B cell (primary cell): ENCODE measurements at regions not wholly inside any gene's neighbourhood (a gene's known extent, or its start where the extent isn't known, plus 50 kb on each side); places are given as distances from the start of the nearest gene placed in this dataset.

Source experiments
- ATAC-seq: fragments of 200-7000 bp; cut with Tn5 transposase; one replicate; pipeline ENCODE4 v1.10.0; 2021; ENCODE audit warnings: low read depth, mild to moderate bottlenecking, moderate number of reproducible peaks, moderate library complexity
- CTCF ChIA-PET: fragments of 350-600 bp; sonication (Branson Sonifier 250); formaldehyde crosslinking; loops from one replicate; lab custom pipeline; 2021; ENCODE audit warnings: antibody characterized with exemption, inconsistent platforms; lab: Charles Lee
- POLR2A ChIA-PET: fragments of 350-600 bp; sonication (Branson Sonifier 250); formaldehyde crosslinking; loops from one replicate; lab custom pipeline; 2021; ENCODE audit warnings: antibody characterized with exemption; lab: Charles Lee
- DNase-seq: peaks from one replicate; pipeline ENCODE4 v3.0.0; 2013
- H2AFZ ChIP-seq: 2 replicates; pipeline ENCODE4 v1.6.1; 2012; ENCODE audit warnings: mild to moderate bottlenecking, low read depth, low read length; ENCODE audit not compliant: insufficient read depth, poor library complexity, severe bottlenecking
- H3K27ac ChIP-seq, 2 donors: 1 replicate in 1 of 2; 2 replicates in 1 of 2; pipeline ENCODE4 v1.5.1; 2012 to 2013; ENCODE audit warnings: low read length in 2 of 2, mild to moderate bottlenecking in 2 of 2, moderate library complexity in 1 of 2
- H3K27me3 ChIP-seq, 4 experiments: fragments of 200-600 bp in 1 of 4; sonication (generic) in 1 of 4; replicated peaks in 1 of 4; 1 replicate in 2 of 4; 2 replicates in 2 of 4; pipeline versions ENCODE4 v1.6.1 to v1.7.0; 2013 to 2016; ENCODE audit warnings: low read length in 3 of 4, mild to moderate bottlenecking in 2 of 4, mixed read lengths in 1 of 4, moderate library complexity in 1 of 4; ENCODE audit not compliant: insufficient read depth in 4 of 4, control insufficient read depth in 3 of 4; ENCODE audit errors: control extremely low read depth in 1 of 4
- H3K36me3 ChIP-seq, 2 experiments: replicated peaks in 1 of 2; 1 replicate in 1 of 2; 2 replicates in 1 of 2; pipeline versions ENCODE4 v1.6.1 to v1.7.1; 2013; ENCODE audit warnings: low read length in 1 of 2; ENCODE audit not compliant: insufficient read depth in 2 of 2, control insufficient read depth in 1 of 2; ENCODE audit errors: control extremely low read depth in 1 of 2, extremely low read depth in 1 of 2
- H3K4me1 ChIP-seq, 2 donors: fragments of 200-600 bp in 1 of 2; sonication (generic) in 1 of 2; 1 replicate in 1 of 2; 2 replicates in 1 of 2; pipeline versions ENCODE4 v1.5.1 to v1.6.1; 2013 to 2017; ENCODE audit warnings: low read length in 2 of 2; ENCODE audit not compliant: control insufficient read depth in 2 of 2, insufficient read depth in 2 of 2
- H3K4me2 ChIP-seq: replicated peaks from 2 replicates; pipeline ENCODE3; 2012; ENCODE audit warnings: mild to moderate bottlenecking, low read depth, low read length; ENCODE audit not compliant: poor library complexity, severe bottlenecking
- H3K4me3 ChIP-seq, 5 experiments: fragments of 200-600 bp in 1 of 5; sonication (generic) in 1 of 5; 1 replicate in 3 of 5; 2 replicates in 2 of 5; pipeline versions ENCODE4 v1.5.1 to v1.7.0; 2011 to 2016; ENCODE audit warnings: low read length in 4 of 5, mild to moderate bottlenecking in 4 of 5, low read depth in 2 of 5, control low read depth in 1 of 5, moderate library complexity in 1 of 5; ENCODE audit not compliant: insufficient read depth in 1 of 5; ENCODE audit errors: control extremely low read depth in 1 of 5, extremely low read depth in 1 of 5
- H3K79me2 ChIP-seq: fragments of 200-600 bp; sonication (generic); one replicate; pipeline ENCODE4 v1.6.0; 2016; ENCODE audit warnings: low read length; ENCODE audit not compliant: control insufficient read depth, insufficient read depth
- H3K9ac ChIP-seq: fragments of 200-600 bp; sonication (generic); 2 replicates; pipeline ENCODE4 v1.6.1; 2017; ENCODE audit warnings: mild to moderate bottlenecking, low read length, moderate library complexity
- H3K9me3 ChIP-seq, 3 donors: one replicate each; pipeline versions ENCODE4 v1.6.1 to v1.7.1; 2013; ENCODE audit warnings: low read length in 2 of 3; ENCODE audit not compliant: control insufficient read depth in 2 of 3, insufficient read depth in 1 of 3; ENCODE audit errors: control extremely low read depth in 1 of 3
- H4K20me1 ChIP-seq: 2 replicates; pipeline ENCODE4 v1.6.0; 2012; ENCODE audit warnings: mild to moderate bottlenecking, low read length; ENCODE audit not compliant: insufficient read depth, control insufficient read depth, poor library complexity, severe bottlenecking
- H3K27ac Mint-ChIP-seq: one replicate; pipeline ENCODE4 v1.8.0; 2021; ENCODE audit warnings: mixed read lengths
- H3K27me3 Mint-ChIP-seq: one replicate; pipeline ENCODE4 v1.8.0; 2021; ENCODE audit warnings: mixed read lengths
- H3K4me1 Mint-ChIP-seq: one replicate; pipeline ENCODE4 v1.8.0; 2021; ENCODE audit warnings: mixed read lengths
- H3K4me3 Mint-ChIP-seq: one replicate; pipeline ENCODE4 v1.8.0; 2021; ENCODE audit warnings: mixed read lengths
- H3K9me3 Mint-ChIP-seq: one replicate; pipeline ENCODE4 v1.8.0; 2022; ENCODE audit warnings: mixed read lengths; ENCODE audit not compliant: insufficient read depth
- EZH2 ChIP-seq: IDR thresholded peaks from 2 replicates; pipeline ENCODE4 v1.6.1; 2012; ENCODE audit warnings: borderline replicate concordance, low read depth, mild to moderate bottlenecking, moderate library complexity, low read length; ENCODE audit not compliant: insufficient read depth, poor library complexity, severe bottlenecking
- WGBS: methylation state at CpG from one replicate; pipeline ENCODE4 v1.1.5; 2013; ENCODE audit warnings: missing lambda C conversion rate; ENCODE audit not compliant: insufficient coverage; 5-methylcytosine and 5-hydroxymethylcytosine counted together
- intact Hi-C: fragments of 100-400 bp; cut with micrococcal nuclease; formaldehyde crosslinking; loops from one replicate; pipeline ENCODE4 v1.10.0; 2022
- TF ChIP-seq, protein P1 (sequence below): fragments of 200-600 bp; IDR thresholded peaks from one replicate; pipeline ENCODE4 v1.8.0; 2022; ENCODE audit warnings: antibody characterized with exemption, mild to moderate bottlenecking

DNA sequence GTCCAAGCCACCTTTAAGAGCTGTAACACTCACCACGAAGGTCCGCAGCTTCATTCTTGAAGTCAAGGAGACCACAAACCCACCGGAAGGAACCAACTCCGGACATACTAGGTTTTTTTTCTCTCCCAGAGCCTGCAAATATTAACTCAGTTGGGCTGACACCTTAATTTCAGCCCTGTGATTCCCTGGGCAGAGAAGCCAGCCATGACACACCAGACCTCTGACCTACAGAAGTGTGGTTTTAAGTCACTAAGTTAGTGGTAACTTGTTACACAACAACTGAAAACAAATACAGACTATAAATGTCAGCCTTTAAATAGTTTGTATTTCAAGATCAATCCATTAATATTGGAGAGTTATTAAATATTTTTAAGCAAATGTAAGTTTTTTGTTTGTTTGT, 855.1 kb downstream of the TMEM182 start:
- Histone ChIP-seq H3K36me3 (no peaks in the 10 kb centered on the region), H3K4me2 (no peak overlapping the region), H3K27me3 (no peaks in the 10 kb centered on the region), H3K4me1 (no peaks in the 10 kb centered on the region), H3K4me3 (no peak overlapping the region), H3K9me3 (peaks cover 0 to 8% (median 8%) of the 10 kb centered on the region in 3 donors), H3K27ac (no peak overlapping the region), H3K79me2 (no peaks in the 10 kb centered on the region), H3K9ac (no peak overlapping the region), H4K20me1 (no peaks in the 10 kb centered on the region), H2AFZ (no peak overlapping the region)
- intact Hi-C loops = no loop called here
- ChIA-PET POLR2A (no interaction called here), CTCF (no interaction called here)
- no peak for TF ChIP-seq EZH2
- TF ChIP-seq, protein P1, sequence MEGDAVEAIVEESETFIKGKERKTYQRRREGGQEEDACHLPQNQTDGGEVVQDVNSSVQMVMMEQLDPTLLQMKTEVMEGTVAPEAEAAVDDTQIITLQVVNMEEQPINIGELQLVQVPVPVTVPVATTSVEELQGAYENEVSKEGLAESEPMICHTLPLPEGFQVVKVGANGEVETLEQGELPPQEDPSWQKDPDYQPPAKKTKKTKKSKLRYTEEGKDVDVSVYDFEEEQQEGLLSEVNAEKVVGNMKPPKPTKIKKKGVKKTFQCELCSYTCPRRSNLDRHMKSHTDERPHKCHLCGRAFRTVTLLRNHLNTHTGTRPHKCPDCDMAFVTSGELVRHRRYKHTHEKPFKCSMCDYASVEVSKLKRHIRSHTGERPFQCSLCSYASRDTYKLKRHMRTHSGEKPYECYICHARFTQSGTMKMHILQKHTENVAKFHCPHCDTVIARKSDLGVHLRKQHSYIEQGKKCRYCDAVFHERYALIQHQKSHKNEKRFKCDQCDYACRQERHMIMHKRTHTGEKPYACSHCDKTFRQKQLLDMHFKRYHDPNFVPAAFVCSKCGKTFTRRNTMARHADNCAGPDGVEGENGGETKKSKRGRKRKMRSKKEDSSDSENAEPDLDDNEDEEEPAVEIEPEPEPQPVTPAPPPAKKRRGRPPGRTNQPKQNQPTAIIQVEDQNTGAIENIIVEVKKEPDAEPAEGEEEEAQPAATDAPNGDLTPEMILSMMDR = no peak
- WGBS = 77% methylated on average over 3 of the region's 4 CpGs
- Mint-ChIP-seq H3K27ac (no peak overlapping the region), H3K27me3 (no peaks in the 10 kb centered on the region), H3K9me3 (peaks cover 4% of the 10 kb centered on the region), H3K4me3 (no peak overlapping the region), H3K4me1 (no peaks in the 10 kb centered on the region)
- DNase-seq (no peak), ATAC-seq (no peak)

DNA sequence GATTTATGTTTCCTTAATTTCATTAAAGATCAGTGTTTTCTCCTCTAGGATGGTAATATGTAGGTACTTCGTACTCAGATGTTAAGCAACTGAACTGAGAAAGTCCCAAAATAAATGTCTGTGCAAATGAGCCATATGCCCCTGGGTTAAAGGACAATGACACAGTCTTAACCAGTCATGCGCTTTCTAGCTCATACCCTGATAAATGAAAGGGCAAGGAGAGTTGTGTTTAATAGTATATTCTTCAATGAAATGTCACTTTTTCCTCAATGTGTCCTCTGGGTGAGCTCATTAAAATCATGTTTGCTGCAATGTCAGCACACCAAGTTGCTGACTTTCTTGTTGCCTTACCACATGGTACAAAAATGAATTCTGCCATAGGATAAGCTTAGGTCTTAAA, 856.3 kb downstream of the TMEM182 start:
- intact Hi-C loops = no loop called here
- POLR2A ChIA-PET = no interaction called here

More for the DNA sequence above, 856.3 kb downstream of the TMEM182 start:
- Histone ChIP-seq H3K9me3 (peaks cover 2 to 9% (median 8%) of the 10 kb centered on the region in 3 donors), H3K27me3 (no peaks in the 10 kb centered on the region), H3K4me1 (no peaks in the 10 kb centered on the region), H3K79me2 (no peaks in the 10 kb centered on the region), H3K9ac (no peak overlapping the region), H3K4me2 (no peak overlapping the region), H2AFZ (no peak overlapping the region), H3K4me3 (no peak overlapping the region), H4K20me1 (no peaks in the 10 kb centered on the region), H3K27ac (no peak overlapping the region), H3K36me3 (no peaks in the 10 kb centered on the region)
- ATAC-seq (no peak), DNase-seq (no peak)
- CTCF ChIA-PET = no interaction called here
- Mint-ChIP-seq H3K4me3 (no peak overlapping the region), H3K27ac (no peak overlapping the region), H3K9me3 (peaks cover 4% of the 10 kb centered on the region), H3K27me3 (no peaks in the 10 kb centered on the region), H3K4me1 (no peaks in the 10 kb centered on the region)
- WGBS = 73% methylated on average over 2 of the region's 2 CpGs
- TF ChIP-seq, protein P1 = no peak
- TF ChIP-seq EZH2 = no peak
